Fibroblast of lung (primary cell): ENCODE measurements at regions not wholly inside any gene's neighbourhood (a gene's known extent, or its start where the extent isn't known, plus 50 kb on each side); places are given as distances from the start of the nearest gene placed in this dataset.

Experiments
- DNase-seq, 2 donors: peaks; one replicate each; pipeline versions ENCODE4 v3.0.0 to v3.0.0-alpha.2; 2010; ENCODE audit warnings: low read depth in 2 of 2
- H2AFZ ChIP-seq: 2 replicates; pipeline ENCODE4 v1.5.1; 2012; ENCODE audit warnings: low read length, control low read depth, inconsistent platforms
- H3K27ac ChIP-seq: 2 replicates; pipeline ENCODE4 v1.5.1; 2011; ENCODE audit warnings: low read length, control low read depth; ENCODE audit not compliant: insufficient read depth
- H3K27me3 ChIP-seq: 2 replicates; pipeline ENCODE4 v1.5.1; 2011; ENCODE audit warnings: mild to moderate bottlenecking, low read length; ENCODE audit not compliant: control insufficient read depth, insufficient read depth
- H3K36me3 ChIP-seq: 2 replicates; pipeline ENCODE4 v1.5.1; 2011; ENCODE audit warnings: low read length; ENCODE audit not compliant: control insufficient read depth, insufficient read depth
- H3K4me1 ChIP-seq: 2 replicates; pipeline ENCODE4 v1.5.1; 2011; ENCODE audit warnings: low read length; ENCODE audit not compliant: control insufficient read depth, insufficient read depth; ENCODE audit errors: extremely low read depth
- H3K4me2 ChIP-seq: 2 replicates; pipeline ENCODE4 v1.5.1; 2011; ENCODE audit warnings: low read length, control low read depth; ENCODE audit not compliant: insufficient read depth; ENCODE audit errors: extremely low read depth
- H3K4me3 ChIP-seq, 4 experiments: fragments of 200-600 bp in 1 of 4; sonication (generic) in 1 of 4; replicated peaks in 1 of 4; 2 replicates each; pipeline ENCODE4 v1.5.1; 2011 to 2016; ENCODE audit warnings: low read length in 4 of 4, low read depth in 3 of 4, mild to moderate bottlenecking in 3 of 4, control low read depth in 2 of 4, inconsistent platforms in 1 of 4, mixed read lengths in 1 of 4; ENCODE audit not compliant: insufficient read depth in 1 of 4; ENCODE audit errors: control extremely low read depth in 1 of 4
- H3K79me2 ChIP-seq: 2 replicates; pipeline ENCODE4 v1.5.1; 2012; ENCODE audit warnings: mild to moderate bottlenecking, low read length, inconsistent platforms; ENCODE audit not compliant: control insufficient read depth, insufficient read depth
- H3K9ac ChIP-seq: 2 replicates; pipeline ENCODE4 v1.5.1; 2011; ENCODE audit warnings: mild to moderate bottlenecking, low read length, control low read depth; ENCODE audit not compliant: insufficient read depth
- H3K9me3 ChIP-seq: 2 replicates; pipeline ENCODE4 v1.5.1; 2012; ENCODE audit warnings: low read depth, low read length; ENCODE audit not compliant: control insufficient read depth, insufficient read depth
- H4K20me1 ChIP-seq: 2 replicates; pipeline ENCODE4 v1.5.1; 2011; ENCODE audit warnings: low read length; ENCODE audit not compliant: control insufficient read depth, insufficient read depth; ENCODE audit errors: extremely low read depth
- CTCF ChIP-seq, 2 donors: IDR thresholded peaks in 1 of 2; conservative IDR thresholded peaks in 1 of 2; 1 replicate in 1 of 2; 2 replicates in 1 of 2; pipeline ENCODE4 v1.5.1; 2011 to 2012; ENCODE audit warnings: low read length in 2 of 2, control low read depth in 1 of 2, inconsistent platforms in 1 of 2, low read depth in 1 of 2, mild to moderate bottlenecking in 1 of 2
- EZH2 ChIP-seq: IDR thresholded peaks from 2 replicates; pipeline ENCODE4 v1.5.1; 2012; ENCODE audit warnings: low read length, control low read depth, mild to moderate bottlenecking; ENCODE audit errors: missing control alignments

GRCh38 chr13:97648171-97648880, 214.4 kb downstream of the RAP2A start:
- Histone ChIP-seq H3K4me3 (no peak overlapping the region), H3K27ac (no peak overlapping the region), H2AFZ (no peak overlapping the region), H3K27me3 (peaks cover 3% of the 10 kb centered on the region), H3K79me2 (no peaks in the 10 kb centered on the region), H3K9me3 (no peaks in the 10 kb centered on the region), H4K20me1 (no peaks in the 10 kb centered on the region), H3K4me2 (no peak overlapping the region), H3K4me1 (no peaks in the 10 kb centered on the region), H3K36me3 (no peaks in the 10 kb centered on the region), H3K9ac (no peak overlapping the region)
- peak in 1 of 2 donors; percentile 34 for DNase-seq
- TF ChIP-seq CTCF (conservative IDR thresholded peaks at IDR 0.05 in 1 of 2, IDR thresholded peaks at IDR 0.05 in 1 of 2; ENCODE audit: low read depth in 1 of 2, low read length in 2 of 2) (no peak), EZH2 (no peak)

- no peak for DNase-seq
- Histone ChIP-seq H3K4me1 (no peaks in the 10 kb centered on the region), H3K9ac (no peak overlapping the region), H3K36me3 (no peaks in the 10 kb centered on the region), H4K20me1 (no peaks in the 10 kb centered on the region), H3K4me3 (no peak overlapping the region), H3K27ac (no peak overlapping the region), H3K27me3 (peaks cover 3% of the 10 kb centered on the region), H2AFZ (no peak overlapping the region), H3K4me2 (no peak overlapping the region), H3K79me2 (no peaks in the 10 kb centered on the region), H3K9me3 (no peaks in the 10 kb centered on the region)
- no peak for TF ChIP-seq CTCF (conservative IDR thresholded peaks at IDR 0.05 in 1 of 2, IDR thresholded peaks at IDR 0.05 in 1 of 2; ENCODE audit: low read depth in 1 of 2, low read length in 2 of 2)
Measured at GRCh38 chr13:97648881-97649224, 214.9 kb downstream of the RAP2A start.

GRCh38 chr13:97653443-97654140, 219.6 kb downstream of the RAP2A start:
- Histone ChIP-seq H3K9me3 (no peaks in the 10 kb centered on the region), H3K27ac (no peak overlapping the region), H2AFZ (no peak overlapping the region), H4K20me1 (no peaks in the 10 kb centered on the region), H3K4me3 (no peak overlapping the region), H3K36me3 (no peaks in the 10 kb centered on the region), H3K79me2 (no peaks in the 10 kb centered on the region), H3K4me1 (no peaks in the 10 kb centered on the region), H3K4me2 (no peak overlapping the region), H3K9ac (no peak overlapping the region), H3K27me3 (peaks cover 3% of the 10 kb centered on the region)
- peak in 1 of 2 donors; percentile 84 for DNase-seq
- TF ChIP-seq EZH2 = no peak
- no peak for TF ChIP-seq CTCF (conservative IDR thresholded peaks at IDR 0.05 in 1 of 2, IDR thresholded peaks at IDR 0.05 in 1 of 2; ENCODE audit: low read depth in 1 of 2, low read length in 2 of 2)
